Suppressor macrophage (primary cell): ENCODE measurements at regions not wholly inside any gene's neighbourhood (a gene's known extent, or its start where the extent isn't known, plus 50 kb on each side); places are given as distances from the start of the nearest gene placed in this dataset.
"Not testable (repeated sequence)": the region's sequence is repeated elsewhere in the genome, so short reads cannot be mapped to it uniquely, and the experiment has no call there.

Source experiments
- DNase-seq, 4 experiments: peaks; one replicate each; pipeline ENCODE4 v3.0.0-alpha.2; 2020 to 2022

GRCh38 chr3:75840160-75840559 is 54.8 kb upstream of the ZNF717 start:
- not testable (repeated sequence) for DNase-seq

GRCh38 chr3:75850301-75851008 is 65.1 kb upstream of the ZNF717 start:
- DNase-seq, result not testable (repeated sequence)

GRCh38 chr3:75863130-75863529 is 77.8 kb upstream of the ZNF717 start:
- no peak for DNase-seq

DNA sequence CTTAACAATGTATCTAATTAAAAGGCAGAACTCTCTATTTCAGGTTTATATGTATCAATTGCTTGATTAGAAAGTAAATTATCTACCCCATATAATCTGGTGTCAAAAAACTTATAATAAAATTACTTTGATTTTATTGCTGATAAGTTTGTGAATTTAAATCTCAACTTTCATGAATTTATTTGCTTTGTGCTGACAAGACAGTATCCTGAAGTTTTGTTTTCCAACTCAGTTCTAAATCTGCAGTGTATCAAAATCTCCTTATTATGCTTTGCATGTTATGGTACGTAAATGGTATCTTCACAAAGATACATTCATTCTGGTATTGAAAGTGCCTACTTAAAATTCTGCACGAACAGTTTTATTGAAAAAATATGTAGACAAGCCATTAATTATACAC is 78.5 kb upstream of the ZNF717 start:
- no peak for DNase-seq

DNA sequence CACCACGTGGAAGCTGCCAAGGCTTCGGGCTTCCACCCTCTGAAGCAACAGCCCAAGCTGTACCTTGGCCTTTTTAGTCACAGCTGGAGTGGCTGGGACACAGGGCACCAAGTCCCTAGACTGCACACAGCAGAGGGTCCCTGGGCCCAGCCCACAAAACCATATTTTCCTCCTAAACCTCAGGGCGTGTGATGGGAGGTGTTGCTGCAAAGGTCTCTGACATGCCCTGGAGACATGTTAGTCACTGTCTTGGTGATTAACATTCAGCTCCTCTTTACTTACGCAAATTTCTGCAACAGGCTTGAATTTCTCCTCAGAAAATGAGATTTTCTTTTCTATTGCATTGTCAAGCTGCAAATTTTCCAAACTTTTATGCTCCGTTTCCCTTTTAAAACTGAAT is 98.4 kb upstream of the ZNF717 start:
- DNase-seq, result not testable (repeated sequence)

DNA sequence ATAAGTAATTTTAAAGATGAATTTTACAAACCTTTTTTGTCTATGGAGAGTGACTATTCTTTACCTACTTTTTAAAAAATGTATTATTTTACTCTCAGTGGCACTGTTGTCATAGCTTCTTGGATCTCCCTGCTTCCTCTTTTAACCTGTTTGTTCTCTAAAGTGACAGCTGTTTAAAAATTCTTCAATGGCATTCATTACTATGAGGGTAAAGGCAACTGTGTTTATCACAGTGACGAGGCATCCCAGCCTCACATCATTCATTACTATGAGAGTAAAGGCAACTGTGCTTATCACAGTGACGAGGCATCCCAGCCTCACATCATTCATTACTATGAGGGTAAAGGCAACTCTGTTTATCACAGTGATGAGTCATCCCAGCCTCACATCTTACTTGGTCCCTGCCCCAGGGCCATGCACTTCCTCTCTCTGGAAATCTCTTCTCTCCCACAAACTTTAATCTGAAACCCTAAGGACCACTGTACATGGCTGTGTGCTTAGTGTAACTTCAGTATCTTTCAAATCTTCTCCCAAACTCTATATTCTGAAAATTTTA is 101.7 kb upstream of the ZNF717 start:
- DNase-seq, result no peak

DNA sequence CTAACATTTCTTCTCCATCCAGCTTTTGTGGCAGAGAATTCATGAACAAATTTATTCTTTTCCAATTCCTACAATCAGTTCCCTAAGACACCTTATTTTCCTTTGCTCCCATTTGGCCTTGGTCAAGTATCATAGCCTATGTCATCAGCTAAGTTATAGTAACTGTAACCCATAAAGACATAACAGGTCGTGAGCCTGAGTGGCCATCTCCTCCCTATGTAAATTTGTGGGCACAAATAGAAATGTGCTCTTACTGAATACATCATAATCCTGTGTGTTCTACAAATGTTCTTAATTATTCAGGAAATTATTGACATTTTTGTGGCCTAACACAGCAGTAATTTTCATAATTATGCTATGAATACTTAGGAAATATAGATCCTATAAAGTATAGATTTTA is 108.9 kb upstream of the ZNF717 start:
- DNase-seq, result no peak

GRCh38 chr3:75896265-75896664 is 110.9 kb upstream of the ZNF717 start:
- DNase-seq, result no peak

- DNase-seq, result not testable (repeated sequence)
Observed at GRCh38 chr3:75901446-75901845, 116.1 kb upstream of the ZNF717 start.

- peak in 1 of 4 experiments; percentile 2 for DNase-seq
Observed at GRCh38 chr3:75906555-75907112, 121.3 kb upstream of the ZNF717 start.

DNA sequence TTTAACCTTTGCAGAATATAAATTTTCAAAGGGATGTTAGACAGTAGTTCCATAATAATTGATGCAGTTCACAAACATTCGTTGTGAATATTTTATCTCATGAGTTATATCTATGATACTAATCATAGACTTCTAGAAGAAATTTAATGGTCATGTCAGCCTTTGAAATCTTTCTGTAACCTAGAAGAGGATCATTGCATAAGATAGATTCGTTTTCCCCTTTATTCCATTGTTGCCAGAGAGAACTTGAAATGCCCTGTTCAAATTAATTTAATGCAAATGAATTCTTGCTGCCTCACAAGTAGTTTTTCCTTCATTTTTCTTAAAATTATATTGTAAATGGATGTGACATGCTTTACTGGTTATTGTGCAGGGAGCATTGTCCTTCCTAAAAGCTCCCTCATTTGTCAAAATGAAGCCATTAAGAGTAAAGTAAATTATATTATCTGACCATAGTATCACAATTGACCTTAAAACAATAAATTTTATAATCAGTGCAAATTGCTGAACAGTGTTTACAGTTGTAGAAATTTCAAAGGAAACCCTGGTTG is 128.5 kb upstream of the ZNF717 start:
- no peak for DNase-seq

DNA sequence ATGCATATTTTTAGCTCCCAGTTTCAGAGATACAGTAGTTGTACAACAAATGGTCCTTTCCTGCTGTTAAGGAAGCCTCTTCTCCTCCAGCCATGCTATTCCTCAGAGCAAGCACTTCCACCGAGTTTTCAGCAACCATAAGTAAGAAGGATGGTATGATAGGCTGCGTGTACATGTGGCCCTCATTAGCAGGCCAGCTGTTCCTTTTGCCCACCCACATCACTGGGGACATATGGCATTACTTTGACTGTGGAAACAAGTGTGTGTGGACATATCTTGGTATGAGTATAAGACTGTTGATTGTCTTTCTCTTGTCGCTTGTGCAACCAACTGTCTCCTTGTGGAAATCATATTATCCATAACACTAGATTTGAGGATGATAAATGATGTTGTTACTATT is 129.4 kb upstream of the ZNF717 start:
- DNase-seq, result not testable (repeated sequence)

- DNase-seq, result no peak
Observed at GRCh38 chr3:75938921-75939320, 153.6 kb upstream of the ZNF717 start.

GRCh38 chr3:75951941-75952340 is 166.6 kb upstream of the ZNF717 start:
- no peak for DNase-seq

DNA sequence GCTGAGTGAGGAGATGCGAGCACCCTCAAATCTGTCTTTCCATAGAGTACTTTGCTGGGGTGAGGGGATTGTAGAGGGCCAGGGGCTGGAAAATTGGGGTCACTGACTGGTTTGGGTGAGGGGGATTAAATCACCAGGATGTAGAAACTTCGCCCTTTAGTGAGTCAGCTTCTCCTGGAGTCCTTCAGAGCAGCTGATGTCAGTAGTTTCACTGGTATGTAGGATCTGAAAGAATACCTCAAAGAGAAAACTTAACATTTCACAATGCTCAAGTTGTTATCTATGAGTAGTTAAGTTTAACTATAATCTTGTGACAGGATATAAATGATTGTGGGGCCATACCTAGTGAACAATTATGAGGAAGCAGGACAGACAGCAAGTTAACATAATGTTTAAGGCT is 174.7 kb upstream of the ZNF717 start:
- not testable (repeated sequence) for DNase-seq

DNA sequence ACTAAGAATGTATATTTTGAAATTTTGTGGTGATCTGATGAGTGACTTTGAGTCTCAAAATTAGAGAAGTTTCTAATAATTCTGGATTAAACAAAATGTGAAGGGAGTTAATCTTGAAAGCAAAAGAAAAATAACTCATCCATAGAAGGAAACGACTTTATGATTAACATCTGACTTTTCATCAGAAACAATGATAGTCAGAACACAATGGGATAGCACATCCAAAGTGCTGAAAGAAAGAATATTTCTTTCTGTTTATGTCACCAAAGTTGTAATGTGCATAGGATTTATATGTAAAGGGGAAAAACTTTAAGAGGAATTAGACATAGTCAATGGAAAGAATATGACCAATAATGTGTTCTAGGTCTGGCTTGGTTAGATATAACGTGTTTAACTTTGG is 176.7 kb upstream of the ZNF717 start:
- DNase-seq, result not testable (repeated sequence)

DNA sequence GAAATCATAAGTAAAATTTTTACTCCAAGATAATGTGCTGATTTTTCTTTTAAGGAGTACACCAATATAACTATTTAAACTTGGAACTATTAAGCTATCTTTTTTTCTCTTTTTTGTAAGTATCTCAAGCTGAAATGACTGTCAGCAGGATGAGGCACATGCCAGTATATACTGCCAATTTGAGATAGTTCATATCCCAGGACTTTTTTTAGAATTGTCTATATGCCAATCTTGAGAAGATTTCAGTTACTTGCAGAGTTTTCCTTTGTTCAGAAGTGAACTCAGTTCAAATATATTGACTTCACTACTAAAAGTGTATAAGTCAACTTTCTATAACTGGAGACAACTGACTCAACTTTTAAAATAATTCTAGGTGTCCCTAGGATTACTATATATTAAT is 181.7 kb upstream of the ZNF717 start:
- DNase-seq, result no peak

- DNase-seq, result no peak
Observed at GRCh38 chr3:75978686-75979085, 193.3 kb upstream of the ZNF717 start.

- no peak for DNase-seq
Observed at GRCh38 chr3:75981401-75981800, 196.1 kb upstream of the ZNF717 start.

DNA sequence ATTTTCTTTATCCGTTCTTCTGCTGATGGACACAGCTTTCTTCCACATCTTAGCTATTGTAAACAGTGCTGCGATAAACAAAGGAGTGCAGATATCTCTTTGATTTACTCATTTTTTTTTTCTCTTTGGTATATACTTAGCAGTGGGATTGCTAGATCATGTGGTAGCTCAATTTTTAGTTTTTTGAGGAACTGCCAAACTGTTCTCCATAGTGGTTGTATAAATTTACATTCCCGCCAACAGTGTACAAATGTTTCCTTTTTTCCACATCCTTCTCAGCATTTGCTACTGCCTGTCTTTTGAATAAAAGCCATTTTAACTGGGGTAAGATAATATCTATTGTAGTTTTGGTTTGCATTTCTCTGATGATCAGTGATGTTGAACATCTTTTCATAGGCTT is 196.8 kb upstream of the ZNF717 start:
- DNase-seq, result no peak

DNA sequence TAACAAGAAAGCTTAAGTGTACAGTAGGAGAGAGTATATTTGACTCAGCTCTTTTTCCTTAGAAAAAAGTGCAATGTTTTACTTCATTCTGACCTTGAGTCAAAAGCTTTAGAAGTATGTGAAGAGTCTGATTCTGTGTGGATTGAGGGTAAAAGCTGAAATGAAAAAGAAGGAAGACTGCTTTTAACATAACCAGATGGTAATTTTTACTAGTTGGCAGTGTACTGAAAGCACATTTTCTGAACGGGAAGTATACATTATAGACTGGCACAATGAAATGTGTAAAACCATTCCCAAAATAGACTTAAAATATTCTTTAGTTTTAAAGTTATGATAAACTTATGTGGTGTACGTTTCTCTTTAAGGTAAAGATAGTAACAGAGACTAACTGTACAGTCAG is 197.8 kb upstream of the ZNF717 start:
- DNase-seq, result no peak

DNA sequence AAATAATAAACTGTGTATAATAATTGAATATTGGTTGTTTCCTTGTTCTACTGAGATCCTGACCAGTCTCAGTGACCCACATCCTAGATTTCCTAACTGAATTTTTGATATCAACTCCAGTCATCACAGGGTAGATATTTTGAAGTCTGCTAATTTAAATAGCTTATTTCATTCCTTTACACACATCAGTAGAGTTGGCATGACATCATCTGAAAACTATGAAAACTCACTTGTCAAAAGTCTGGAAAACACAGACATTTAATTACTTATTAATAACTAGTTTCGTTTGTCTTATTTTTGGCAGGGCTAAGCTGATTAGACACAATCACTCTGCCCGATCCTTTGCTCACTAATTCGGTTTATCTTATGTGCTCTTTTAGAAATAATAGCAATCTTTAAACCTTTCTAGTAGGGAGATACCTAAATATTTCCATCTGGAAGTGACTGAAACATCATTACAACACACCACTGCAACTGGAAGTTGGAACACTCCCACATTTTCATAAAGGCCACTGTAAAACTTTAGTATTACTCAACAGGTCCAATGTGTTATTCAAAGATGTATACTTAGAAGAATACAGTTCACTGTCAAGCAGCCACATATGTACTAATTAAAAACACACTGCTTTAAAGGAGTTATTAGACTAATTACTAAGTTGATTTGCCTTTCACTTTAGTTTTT is 198.4 kb upstream of the ZNF717 start:
- DNase-seq, result no peak

GRCh38 chr3:75985432-75985831 is 200.1 kb upstream of the ZNF717 start:
- DNase-seq, result no peak

DNA sequence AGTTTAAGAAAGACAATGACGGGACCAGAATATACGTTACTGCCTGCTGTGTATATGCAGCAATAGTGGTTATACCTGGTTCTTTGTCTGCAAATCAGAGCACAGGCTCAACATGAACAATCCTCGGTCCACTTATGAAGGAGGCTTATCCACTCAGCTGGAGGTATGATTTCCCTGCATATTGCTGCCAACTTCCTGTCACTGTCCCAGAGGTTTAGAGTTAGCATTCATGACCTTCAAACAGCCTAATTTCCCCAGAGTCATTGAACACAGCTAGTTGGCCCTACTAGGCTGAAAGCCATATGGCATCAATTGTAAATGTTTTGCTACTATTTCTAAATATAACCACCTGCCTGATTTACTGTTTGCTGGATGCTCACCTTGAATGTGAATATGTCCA is 224.9 kb upstream of the ZNF717 start:
- no peak for DNase-seq
